BJ (cell line): ENCODE measurements at regions not wholly inside any gene's neighbourhood (a gene's known extent, or its start where the extent isn't known, plus 50 kb on each side); places are given as distances from the start of the nearest gene placed in this dataset.
A peak's percentile ranks its signal among the peaks of the same experiment; 100 is the strongest.

Experiments used
- CTCF ChIA-PET: fragments of 350-600 bp; formaldehyde crosslinking; extraction: SDS; loops from one replicate; lab custom pipeline; 2021; ENCODE audit warnings: antibody characterized with exemption, inconsistent platforms; lab: Yijun Ruan, JAX
- POLR2A ChIA-PET: fragments of 300-600 bp; sonication (Branson Sonifier 250); formaldehyde crosslinking; extraction: SDS; loops from one replicate; lab custom pipeline; 2021; ENCODE audit warnings: antibody characterized with exemption; lab: Charles Lee
- DNase-seq: peaks from one replicate; pipeline ENCODE4 v3.0.0-alpha.2; 2011; ENCODE audit warnings: low read depth
- H3K27me3 ChIP-seq: 2 replicates; pipeline ENCODE4 v1.6.0; 2011; ENCODE audit warnings: low read length; ENCODE audit not compliant: control insufficient read depth, insufficient read depth
- H3K36me3 ChIP-seq: 2 replicates; pipeline ENCODE4 v1.5.1; 2011; ENCODE audit warnings: low read length; ENCODE audit not compliant: control insufficient read depth, insufficient read depth
- H3K4me3 ChIP-seq: 2 replicates; pipeline ENCODE4 v1.5.1; 2011; ENCODE audit warnings: low read depth, mild to moderate bottlenecking, control low read depth, low read length
- CTCF ChIP-seq: IDR thresholded peaks from 2 replicates; pipeline ENCODE4 v1.5.1; 2011; ENCODE audit warnings: low read depth, mild to moderate bottlenecking, control low read depth, inconsistent platforms, low read length, moderate library complexity; ENCODE audit not compliant: insufficient read depth

GRCh38 chr13:47632311-47632710 is 368.8 kb downstream of the SUCLA2 start:
- ChIA-PET CTCF (no interaction called here), POLR2A (no interaction called here)
- DNase-seq, result no peak
- no peak for TF ChIP-seq CTCF
- Histone ChIP-seq H3K27me3 (no peaks in the 10 kb centered on the region), H3K36me3 (no peaks in the 10 kb centered on the region), H3K4me3 (no peak overlapping the region)

- H3K27me3 ChIP-seq, result no peaks in the 10 kb centered on the region
- ChIA-PET CTCF (no interaction called here), POLR2A (no interaction called here)
- H3K36me3 ChIP-seq, result no peaks in the 10 kb centered on the region
- H3K4me3 ChIP-seq, result no peak overlapping the region
- no peak for TF ChIP-seq CTCF
- DNase-seq, result peak; percentile 9
Measured at GRCh38 chr13:47628666-47629065, 372.4 kb downstream of the SUCLA2 start.

- DNase-seq, result no peak
- no peak for TF ChIP-seq CTCF
- H3K27me3 ChIP-seq, result peaks cover 6% of the 10 kb centered on the region
- H3K36me3 ChIP-seq, result no peaks in the 10 kb centered on the region
- POLR2A ChIA-PET, result no interaction called here
- H3K4me3 ChIP-seq, result no peak overlapping the region
- CTCF ChIA-PET, result interaction anchor here (0.9 kb wide), 1 partner anchor 12 kb away, joined by 3 read pairs; no protein-coding TSS in a partner anchor
Measured at GRCh38 chr13:47623862-47624261, 377.2 kb downstream of the SUCLA2 start.

GRCh38 chr13:47621931-47622330 is 379.1 kb downstream of the SUCLA2 start:
- DNase-seq, result no peak
- POLR2A ChIA-PET, result no interaction called here
- no peak for TF ChIP-seq CTCF
- Histone ChIP-seq H3K4me3 (no peak overlapping the region), H3K27me3 (peaks cover 9% of the 10 kb centered on the region), H3K36me3 (no peaks in the 10 kb centered on the region)
- CTCF ChIA-PET, result no interaction called here

GRCh38 chr13:47611664-47612288 is 389.3 kb downstream of the SUCLA2 start:
- ChIA-PET POLR2A (no interaction called here), CTCF (interaction anchor here (1.0 kb wide), 1 partner anchor 12 kb away, joined by 3 read pairs; no protein-coding TSS in a partner anchor)
- H3K27me3 ChIP-seq, result no peaks in the 10 kb centered on the region
- no peak for TF ChIP-seq CTCF
- DNase-seq, result no peak
- H3K36me3 ChIP-seq, result no peaks in the 10 kb centered on the region
- H3K4me3 ChIP-seq, result no peak overlapping the region
